GM12872 (cell line): ENCODE measurements at regions not wholly inside any gene's neighbourhood (a gene's known extent, or its start where the extent isn't known, plus 50 kb on each side); places are given as distances from the start of the nearest gene placed in this dataset.

Experiments used
- TF ChIP-seq, protein P1 (sequence below): IDR thresholded peaks from 3 replicates; pipeline ENCODE4 v1.5.1; 2011; ENCODE audit warnings: low read depth, mild to moderate bottlenecking, low read length, moderate library complexity; ENCODE audit not compliant: insufficient read depth

DNA sequence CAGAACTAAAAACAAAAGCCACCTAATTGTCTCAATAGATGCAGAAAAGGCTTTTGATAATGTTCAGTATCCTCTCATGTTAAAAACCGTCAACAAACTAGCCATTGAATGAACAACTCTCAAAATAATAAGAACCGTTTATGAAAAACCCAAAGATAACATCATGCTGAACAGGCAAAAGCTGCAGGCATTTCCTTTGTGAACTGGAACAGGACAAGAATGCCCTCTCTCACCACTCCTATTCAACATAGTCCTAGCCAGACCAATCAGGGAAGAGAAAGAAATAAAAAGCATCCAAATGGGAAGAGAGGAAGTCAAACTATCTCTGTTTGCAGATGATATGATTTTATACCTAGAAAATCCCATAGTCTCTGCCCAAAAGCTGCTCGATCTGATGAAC is 179.6 kb upstream of the EDNRB start:
- TF ChIP-seq, protein P1, sequence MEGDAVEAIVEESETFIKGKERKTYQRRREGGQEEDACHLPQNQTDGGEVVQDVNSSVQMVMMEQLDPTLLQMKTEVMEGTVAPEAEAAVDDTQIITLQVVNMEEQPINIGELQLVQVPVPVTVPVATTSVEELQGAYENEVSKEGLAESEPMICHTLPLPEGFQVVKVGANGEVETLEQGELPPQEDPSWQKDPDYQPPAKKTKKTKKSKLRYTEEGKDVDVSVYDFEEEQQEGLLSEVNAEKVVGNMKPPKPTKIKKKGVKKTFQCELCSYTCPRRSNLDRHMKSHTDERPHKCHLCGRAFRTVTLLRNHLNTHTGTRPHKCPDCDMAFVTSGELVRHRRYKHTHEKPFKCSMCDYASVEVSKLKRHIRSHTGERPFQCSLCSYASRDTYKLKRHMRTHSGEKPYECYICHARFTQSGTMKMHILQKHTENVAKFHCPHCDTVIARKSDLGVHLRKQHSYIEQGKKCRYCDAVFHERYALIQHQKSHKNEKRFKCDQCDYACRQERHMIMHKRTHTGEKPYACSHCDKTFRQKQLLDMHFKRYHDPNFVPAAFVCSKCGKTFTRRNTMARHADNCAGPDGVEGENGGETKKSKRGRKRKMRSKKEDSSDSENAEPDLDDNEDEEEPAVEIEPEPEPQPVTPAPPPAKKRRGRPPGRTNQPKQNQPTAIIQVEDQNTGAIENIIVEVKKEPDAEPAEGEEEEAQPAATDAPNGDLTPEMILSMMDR = no peak

DNA sequence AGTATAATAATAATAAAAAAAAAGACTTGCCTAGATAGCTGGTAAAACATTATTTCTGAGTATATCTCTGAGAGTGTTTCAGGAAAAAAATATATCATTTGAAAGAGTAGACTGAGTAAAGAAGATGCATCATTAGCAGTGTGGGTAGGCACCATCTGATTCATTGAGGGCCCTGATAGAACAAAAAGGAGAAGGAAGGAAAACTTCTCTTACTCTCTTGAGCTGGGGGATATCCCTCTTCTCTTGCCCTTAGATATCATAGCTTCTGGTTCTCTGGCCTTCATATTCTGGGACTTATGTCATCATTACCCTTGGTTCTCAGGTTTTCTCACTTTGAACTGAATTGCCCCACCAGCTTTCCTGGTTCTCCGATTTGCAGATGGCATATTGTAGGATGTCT is 177.6 kb upstream of the EDNRB start:
- TF ChIP-seq, protein P1 = no peak

DNA sequence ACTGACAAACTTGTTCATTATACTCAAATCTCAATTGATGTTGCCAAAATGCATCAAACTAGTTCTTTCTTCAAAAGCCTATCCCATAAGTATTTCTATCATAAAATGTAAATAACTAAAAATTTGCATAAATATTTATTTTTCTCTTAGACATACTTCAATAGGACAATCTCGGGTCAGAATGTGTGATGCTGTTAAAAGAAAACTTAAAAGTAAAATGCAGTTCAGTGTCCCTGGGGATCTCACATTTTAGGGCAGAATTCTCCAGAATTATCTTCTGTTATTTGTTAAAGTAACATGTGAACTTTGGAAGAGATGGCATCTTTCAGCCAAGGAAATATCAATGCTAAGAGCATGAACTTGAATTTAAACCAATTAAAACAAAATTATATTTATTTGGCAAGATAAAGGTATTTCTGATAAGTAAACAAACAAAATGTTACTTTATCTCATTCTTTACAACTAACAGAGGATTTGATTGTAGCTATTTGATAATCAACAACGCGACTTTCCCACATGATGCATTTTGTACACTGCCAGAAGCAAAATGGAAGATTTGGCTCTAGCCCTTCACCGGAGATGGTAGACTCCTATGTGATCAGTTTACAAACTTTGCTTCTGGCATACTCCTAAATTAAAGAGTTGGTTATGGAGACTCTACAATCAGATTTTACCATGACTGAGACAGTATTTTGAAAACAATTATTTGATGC is 169.5 kb upstream of the EDNRB start:
- TF ChIP-seq, protein P1 = no peak

DNA sequence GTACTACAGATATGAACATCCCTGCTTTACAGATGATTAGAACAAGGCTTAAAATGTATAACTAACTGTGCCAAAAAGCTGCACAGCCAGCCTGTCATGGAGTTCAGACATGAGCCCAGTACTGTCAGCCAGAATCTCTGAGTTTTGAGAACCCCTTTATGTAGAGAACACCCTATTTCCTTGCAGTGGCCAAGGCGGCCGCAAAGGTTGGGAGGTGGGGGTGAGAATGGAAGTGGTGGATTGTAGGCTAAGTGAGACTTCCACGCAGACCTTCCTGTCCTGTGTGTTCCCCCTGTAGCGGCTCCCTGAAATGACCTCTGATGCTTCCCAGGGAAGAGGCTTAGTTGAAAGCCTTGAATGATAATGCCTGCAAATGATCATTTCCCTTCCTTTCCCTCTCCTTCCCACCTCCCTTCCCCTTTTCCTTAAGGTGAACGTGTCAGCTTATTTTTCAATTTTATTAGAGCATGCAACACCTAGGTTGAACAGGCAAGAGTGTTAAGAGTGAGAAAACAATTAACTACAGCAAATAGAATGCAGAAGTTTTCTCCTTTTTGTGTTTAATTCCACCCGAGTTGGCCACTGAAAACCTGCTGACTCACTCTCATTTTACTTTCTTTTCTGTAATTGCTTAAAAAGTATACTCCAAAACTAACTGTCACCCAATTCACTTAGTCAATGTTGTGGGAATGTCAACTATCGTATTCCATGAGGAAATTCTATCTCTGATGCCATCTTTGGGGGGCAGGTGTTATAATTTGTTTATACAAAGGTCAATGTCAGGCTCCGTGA is 167.0 kb upstream of the EDNRB start:
- TF ChIP-seq, protein P1 = no peak

DNA sequence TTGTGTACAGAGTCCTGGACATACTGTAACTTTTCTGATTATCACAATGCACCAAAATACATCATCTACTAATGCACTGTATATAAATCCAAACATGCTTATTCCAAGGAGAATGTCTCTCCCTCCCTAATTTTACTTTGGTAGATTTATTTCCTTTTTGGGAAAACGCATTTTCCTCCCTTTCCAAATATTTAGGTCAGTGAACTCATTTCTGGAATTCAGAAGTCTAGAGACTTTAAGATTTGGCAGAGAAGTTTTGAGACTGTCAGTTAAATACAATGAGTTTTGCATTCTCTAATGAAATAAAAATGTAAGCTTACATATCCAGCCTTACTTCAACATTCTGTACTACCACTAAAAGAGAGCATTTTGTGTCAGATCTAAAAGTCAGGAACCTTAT is 165.8 kb upstream of the EDNRB start:
- TF ChIP-seq, protein P1 = no peak

DNA sequence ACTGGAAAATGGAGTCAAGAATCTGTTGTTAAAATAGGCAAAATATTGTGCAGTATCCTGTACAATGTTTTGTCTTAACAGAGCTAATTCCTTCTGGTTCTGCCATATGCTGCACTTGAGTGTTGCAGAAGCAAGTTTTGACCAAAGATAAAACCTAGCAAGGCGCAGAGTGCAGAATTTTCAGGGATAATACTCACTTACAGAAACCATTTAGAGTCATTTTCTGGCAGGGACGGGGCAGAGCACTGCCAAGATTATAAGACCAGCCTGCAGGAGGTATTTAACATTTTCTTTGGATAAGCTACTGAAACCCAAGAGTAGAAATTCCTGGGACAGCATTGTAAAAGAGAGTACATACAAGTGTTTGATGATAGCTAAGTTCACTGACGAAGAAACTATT is 159.5 kb upstream of the EDNRB start:
- TF ChIP-seq, protein P1 = no peak

DNA sequence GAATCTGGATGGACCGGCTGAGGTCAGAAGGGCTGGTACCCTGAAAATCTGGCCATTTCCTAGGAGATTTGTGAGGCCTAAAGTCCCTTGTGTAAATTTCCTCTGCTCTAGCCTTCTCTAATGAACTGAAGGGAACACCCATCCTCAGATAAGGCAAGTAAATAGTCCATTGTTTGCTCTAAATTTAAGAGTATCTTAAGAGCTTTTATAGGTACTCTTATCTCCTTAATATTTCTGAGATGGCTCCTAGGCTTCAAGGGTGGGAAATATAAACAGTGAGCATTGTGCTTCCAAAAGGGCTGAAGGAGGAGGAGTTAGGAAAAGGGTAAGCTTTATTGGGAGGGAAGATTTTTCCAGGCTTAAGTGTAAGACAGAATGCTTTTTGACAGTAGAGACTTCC is 148.7 kb upstream of the EDNRB start:
- TF ChIP-seq, protein P1 = no peak
